ENCODE measurements at regions not wholly inside any gene's neighbourhood (a gene's known extent, or its start where the extent isn't known, plus 50 kb on each side); places are given as distances from the start of the nearest gene placed in this dataset.
"Not testable (repeated sequence)": the region's sequence is repeated elsewhere in the genome, so short reads cannot be mapped to it uniquely, and the experiment has no call there.

DNA sequence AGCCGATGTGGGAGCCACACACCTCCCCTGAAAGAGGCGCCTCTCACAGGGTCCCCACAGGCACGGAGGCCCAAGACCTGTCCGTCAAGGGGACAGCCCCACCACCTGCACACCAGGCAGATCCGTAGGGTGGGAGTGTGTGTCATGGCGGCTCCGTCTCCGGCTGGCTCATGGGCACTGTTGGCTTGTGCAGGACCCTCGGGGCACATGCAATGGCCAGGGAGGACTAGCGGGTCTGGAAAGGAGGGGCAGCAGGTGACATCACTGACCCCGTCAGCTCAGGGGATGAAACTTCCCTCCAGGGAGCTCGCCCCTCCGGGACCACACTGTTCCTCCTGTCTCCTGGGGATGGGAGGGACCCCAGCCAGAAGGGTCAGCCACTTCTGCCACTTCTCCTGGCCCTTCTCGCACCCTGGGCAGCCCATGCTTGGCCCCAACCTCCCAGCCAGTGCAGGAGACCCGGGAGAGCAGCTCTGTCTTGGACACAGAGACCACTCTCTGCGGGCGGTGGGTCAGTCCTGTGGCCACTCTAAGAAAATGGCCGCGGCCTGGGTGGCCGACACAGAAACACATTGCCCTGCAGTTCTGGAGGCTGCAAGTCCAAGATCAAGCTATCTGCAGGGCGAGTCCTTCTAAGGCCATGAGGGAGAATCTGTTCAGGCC lies 75.1 kb upstream of the TWIST2 start:
- Mint-ChIP-seq H3K4me3 (no peak overlapping the region), H3K36me3 (ENCODE audit: low read depth) (no peaks in the 10 kb centered on the region), H3K9me3 (no peaks in the 10 kb centered on the region), H3K27me3 (peaks cover 34% of the 10 kb centered on the region), H3K4me1 (no peaks in the 10 kb centered on the region), H3K27ac (no peak overlapping the region)
- ATAC-seq (replicated peaks), result no peak

GRCh38 chr2:238773472-238773871 lies 74.4 kb upstream of the TWIST2 start:
- Mint-ChIP-seq H3K27ac (no peak overlapping the region), H3K4me3 (no peak overlapping the region), H3K36me3 (ENCODE audit: low read depth) (no peaks in the 10 kb centered on the region), H3K27me3 (peaks cover 34% of the 10 kb centered on the region), H3K4me1 (no peaks in the 10 kb centered on the region), H3K9me3 (no peaks in the 10 kb centered on the region)
- no peak for ATAC-seq (replicated peaks)

- no peaks in the 10 kb centered on the region for H3K9me3 Mint-ChIP-seq
- H3K27me3 Mint-ChIP-seq, result peaks cover 30% of the 10 kb centered on the region
- no peak overlapping the region for H3K4me3 Mint-ChIP-seq
- no peaks in the 10 kb centered on the region for H3K36me3 Mint-ChIP-seq (ENCODE audit: low read depth)
- no peak for ATAC-seq (replicated peaks)
- no peak overlapping the region for H3K27ac Mint-ChIP-seq
- no peaks in the 10 kb centered on the region for H3K4me1 Mint-ChIP-seq
These were observed 73.8 kb upstream of the TWIST2 start for GRCh38 chr2:238774071-238774470.

- no peaks in the 10 kb centered on the region for H3K36me3 Mint-ChIP-seq (ENCODE audit: low read depth)
- H3K27ac Mint-ChIP-seq, result no peak overlapping the region
- no peak for ATAC-seq (replicated peaks)
- H3K9me3 Mint-ChIP-seq, result no peaks in the 10 kb centered on the region
- no peaks in the 10 kb centered on the region for H3K4me1 Mint-ChIP-seq
- peaks cover 28% of the 10 kb centered on the region for H3K27me3 Mint-ChIP-seq
- H3K4me3 Mint-ChIP-seq, result no peak overlapping the region
These were observed 72.8 kb upstream of the TWIST2 start for GRCh38 chr2:238774980-238775509.

DNA sequence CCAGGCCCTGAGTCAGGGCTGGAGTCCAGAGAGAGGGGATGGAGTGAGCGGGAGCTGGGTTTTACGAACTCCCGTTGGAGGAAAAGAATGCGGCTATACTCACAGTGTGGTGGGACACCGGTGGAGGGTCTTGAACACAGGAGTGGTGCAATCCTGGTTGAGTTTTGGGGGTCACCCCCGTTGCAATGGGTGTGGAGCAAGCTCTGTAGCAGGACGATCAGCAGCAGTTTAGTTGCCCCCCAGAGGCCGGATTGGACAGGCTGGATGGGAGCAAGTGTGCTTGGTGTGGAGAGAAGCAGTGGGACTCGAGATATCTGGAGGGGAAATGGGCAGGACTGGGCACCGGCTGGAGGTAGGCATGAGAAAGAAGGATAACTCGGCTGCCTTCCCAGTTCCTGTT lies 72.3 kb upstream of the TWIST2 start:
- Mint-ChIP-seq H3K4me3 (no peak overlapping the region), H3K36me3 (ENCODE audit: low read depth) (no peaks in the 10 kb centered on the region)

DNA sequence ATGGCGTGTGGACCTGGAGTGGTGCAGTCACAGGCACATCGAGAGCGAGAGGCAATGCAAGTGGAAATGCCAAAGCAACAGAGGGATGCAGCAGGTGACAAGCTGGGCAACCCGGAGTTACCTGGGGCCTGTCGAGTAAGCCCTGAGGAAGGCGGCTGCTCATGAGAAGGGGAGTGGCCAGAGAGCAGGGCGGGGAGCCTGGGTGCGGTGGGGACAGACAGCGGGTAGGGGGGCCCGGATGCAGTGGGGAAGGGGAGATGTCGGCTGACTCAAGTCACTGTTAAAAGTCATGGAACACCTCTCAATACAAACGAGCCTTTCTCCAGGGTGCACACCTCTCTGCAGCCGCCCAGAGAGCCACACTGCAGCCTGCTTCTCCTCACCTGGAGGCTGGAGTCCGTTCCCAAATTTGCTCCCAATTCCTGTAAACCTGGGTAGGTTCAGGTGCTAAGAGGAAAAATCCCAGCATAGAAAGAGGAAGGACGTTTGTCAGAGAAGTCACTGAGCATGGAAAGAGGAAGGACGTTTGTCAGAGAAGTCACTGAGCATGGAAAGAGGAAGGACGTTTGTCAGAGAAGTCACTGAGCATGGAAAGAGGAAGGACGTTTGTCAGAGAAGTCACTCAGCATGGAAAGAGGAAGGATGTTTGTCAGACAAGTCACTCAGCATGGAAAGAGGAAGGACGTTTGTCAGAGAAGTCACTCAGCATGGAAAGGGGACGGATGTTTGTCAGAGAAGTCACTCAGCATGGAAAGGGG lies 71.7 kb upstream of the TWIST2 start:
- Mint-ChIP-seq H3K4me1 (no peaks in the 10 kb centered on the region), H3K4me3 (no peak overlapping the region), H3K36me3 (ENCODE audit: low read depth) (no peaks in the 10 kb centered on the region), H3K9me3 (no peaks in the 10 kb centered on the region), H3K27me3 (peaks cover 27% of the 10 kb centered on the region), H3K27ac (no peak overlapping the region)
- no peak for ATAC-seq (replicated peaks)

More for the DNA sequence above, 72.3 kb upstream of the TWIST2 start:
- Mint-ChIP-seq H3K9me3 (no peaks in the 10 kb centered on the region), H3K4me1 (no peaks in the 10 kb centered on the region), H3K27me3 (peaks cover 24% of the 10 kb centered on the region), H3K27ac (no peak overlapping the region)
- no peak for ATAC-seq (replicated peaks)

- H3K36me3 Mint-ChIP-seq (ENCODE audit: low read depth); H3K9me3 Mint-ChIP-seq; H3K4me1 Mint-ChIP-seq; H3K4me3 Mint-ChIP-seq; H3K27ac Mint-ChIP-seq; ATAC-seq (replicated peaks): not testable (repeated sequence)
- peaks cover 27% of the 10 kb centered on the region for H3K27me3 Mint-ChIP-seq
These were observed 71.2 kb upstream of the TWIST2 start for GRCh38 chr2:238776761-238777046.

- Mint-ChIP-seq H3K9me3 (no peaks in the 10 kb centered on the region), H3K27me3 (peaks cover 26% of the 10 kb centered on the region), H3K27ac (no peak overlapping the region), H3K4me1 (no peaks in the 10 kb centered on the region), H3K36me3 (ENCODE audit: low read depth) (no peaks in the 10 kb centered on the region), H3K4me3 (no peak overlapping the region)
- no peak for ATAC-seq (replicated peaks)
These were observed 70.4 kb upstream of the TWIST2 start for GRCh38 chr2:238777369-238778067.

GRCh38 chr2:238784671-238785527 lies 63.0 kb upstream of the TWIST2 start:
- Mint-ChIP-seq H3K9me3 (no peaks in the 10 kb centered on the region), H3K4me1 (no peaks in the 10 kb centered on the region), H3K27ac (no peak overlapping the region), H3K36me3 (ENCODE audit: low read depth) (no peaks in the 10 kb centered on the region), H3K27me3 (peaks cover 21% of the 10 kb centered on the region), H3K4me3 (no peak overlapping the region)
- ATAC-seq (replicated peaks), result no peak

- ATAC-seq (replicated peaks), result no peak
- no peak overlapping the region for H3K4me3 Mint-ChIP-seq
- no peaks in the 10 kb centered on the region for H3K36me3 Mint-ChIP-seq (ENCODE audit: low read depth)
- no peaks in the 10 kb centered on the region for H3K4me1 Mint-ChIP-seq
- no peaks in the 10 kb centered on the region for H3K9me3 Mint-ChIP-seq
- H3K27me3 Mint-ChIP-seq, result peaks cover 25% of the 10 kb centered on the region
- H3K27ac Mint-ChIP-seq, result no peak overlapping the region
These were observed 62.4 kb upstream of the TWIST2 start for GRCh38 chr2:238785528-238785860.

DNA sequence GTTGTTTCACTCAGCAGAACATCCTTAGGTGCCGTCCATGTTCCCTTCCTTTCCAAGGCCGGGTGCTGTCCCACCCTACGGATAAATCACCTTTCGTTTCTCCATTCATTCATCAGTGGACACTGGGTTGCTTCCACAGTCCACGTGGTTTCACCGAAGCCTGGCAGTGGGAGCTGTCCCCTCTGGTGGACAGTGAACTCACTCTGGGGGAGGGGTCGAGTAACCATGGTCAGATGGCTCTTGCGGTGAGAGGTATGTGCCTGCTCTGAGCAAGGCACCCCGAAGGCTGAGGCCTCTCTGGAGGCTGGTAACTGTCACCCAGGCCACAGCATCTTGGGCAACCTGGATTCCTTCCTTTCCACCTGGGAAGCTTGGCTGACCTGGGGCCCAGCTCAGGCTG lies 61.5 kb upstream of the TWIST2 start:
- H3K27me3 Mint-ChIP-seq, result peaks cover 23% of the 10 kb centered on the region
- H3K4me1 Mint-ChIP-seq, result no peaks in the 10 kb centered on the region
- H3K9me3 Mint-ChIP-seq, result no peaks in the 10 kb centered on the region
- ATAC-seq (replicated peaks), result no peak
- H3K4me3 Mint-ChIP-seq, result no peak overlapping the region
- no peak overlapping the region for H3K27ac Mint-ChIP-seq
- H3K36me3 Mint-ChIP-seq (ENCODE audit: low read depth), result no peaks in the 10 kb centered on the region

GRCh38 chr2:238786792-238787490 lies 60.9 kb upstream of the TWIST2 start:
- peaks cover 22% of the 10 kb centered on the region for H3K27me3 Mint-ChIP-seq
- H3K9me3 Mint-ChIP-seq, result no peaks in the 10 kb centered on the region
- H3K36me3 Mint-ChIP-seq (ENCODE audit: low read depth), result no peaks in the 10 kb centered on the region
- H3K27ac Mint-ChIP-seq, result no peak overlapping the region
- no peak for ATAC-seq (replicated peaks)
- no peak overlapping the region for H3K4me3 Mint-ChIP-seq
- H3K4me1 Mint-ChIP-seq, result no peaks in the 10 kb centered on the region

DNA sequence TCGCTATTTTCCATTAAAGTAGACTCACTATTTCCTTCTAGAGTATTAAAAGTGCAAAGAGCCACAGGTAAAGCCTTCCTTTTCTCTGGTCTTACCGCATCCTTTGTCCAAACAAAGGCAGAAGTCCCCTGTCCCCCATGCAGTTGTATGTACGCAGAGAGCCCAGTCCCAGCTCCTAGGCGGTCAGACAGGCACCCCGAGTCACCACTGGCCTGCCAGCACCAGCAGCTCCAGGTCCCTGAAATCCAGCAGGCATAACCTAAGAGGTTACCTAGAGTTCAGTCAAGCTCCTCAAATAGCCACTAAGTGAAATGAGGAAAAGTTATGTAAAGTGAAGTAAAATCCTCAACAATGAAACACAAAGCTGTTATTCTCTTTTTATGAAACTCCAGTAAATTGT lies 60.4 kb upstream of the TWIST2 start:
- no peak overlapping the region for H3K4me3 Mint-ChIP-seq
- no peaks in the 10 kb centered on the region for H3K9me3 Mint-ChIP-seq
- peaks cover 17% of the 10 kb centered on the region for H3K27me3 Mint-ChIP-seq
- no peaks in the 10 kb centered on the region for H3K4me1 Mint-ChIP-seq
- no peak for ATAC-seq (replicated peaks)
- H3K36me3 Mint-ChIP-seq (ENCODE audit: low read depth), result no peaks in the 10 kb centered on the region
- H3K27ac Mint-ChIP-seq, result no peak overlapping the region

DNA sequence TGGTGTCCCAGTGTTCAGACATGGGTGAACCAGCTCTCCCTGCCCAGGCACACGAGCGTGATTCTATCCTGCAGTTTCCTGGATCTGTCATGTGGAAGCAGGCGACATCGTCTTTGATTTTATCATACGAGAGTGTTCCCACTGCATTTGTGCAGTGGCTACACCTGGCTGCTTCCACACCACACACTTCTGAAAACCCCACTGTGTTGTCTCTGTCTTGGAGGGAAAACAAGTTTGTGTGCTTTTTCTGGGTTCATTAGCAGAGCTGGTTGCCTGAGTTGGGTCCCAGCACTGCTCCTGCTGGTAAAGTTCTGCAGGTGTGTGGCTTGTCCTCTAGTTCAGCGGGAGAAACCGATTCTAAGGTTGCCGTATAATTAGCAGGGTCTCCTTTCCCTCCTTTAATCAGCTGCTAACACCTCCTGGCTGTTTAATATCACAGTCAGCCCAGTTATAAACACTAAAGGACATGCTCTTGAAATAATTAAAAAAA lies 58.5 kb upstream of the TWIST2 start:
- H3K27me3 Mint-ChIP-seq, result peaks cover 13% of the 10 kb centered on the region
- no peaks in the 10 kb centered on the region for H3K9me3 Mint-ChIP-seq
- no peaks in the 10 kb centered on the region for H3K36me3 Mint-ChIP-seq (ENCODE audit: low read depth)
- no peaks in the 10 kb centered on the region for H3K4me1 Mint-ChIP-seq
- ATAC-seq (replicated peaks), result no peak
- no peak overlapping the region for H3K27ac Mint-ChIP-seq
- no peak overlapping the region for H3K4me3 Mint-ChIP-seq

Data from activated T-helper 17 cell treated with anti-CD3 and anti-CD28 coated beads, Interleukin-2, amount 50 U/mL, for 72 hours (primary cell).